Stomach smooth muscle (tissue), 2 donors: ENCODE measurements at regions not wholly inside any gene's neighbourhood (a gene's known extent, or its start where the extent isn't known, plus 50 kb on each side); places are given as distances from the start of the nearest gene placed in this dataset.

Source experiments
- H3K27ac ChIP-seq: one replicate; pipeline ENCODE4 v1.7.0; 2013; ENCODE audit warnings: mild to moderate bottlenecking, low read length, inconsistent platforms
- H3K27me3 ChIP-seq, 2 donors: one replicate each; pipeline ENCODE4 v1.7.0; 2013; ENCODE audit warnings: low read length in 2 of 2; ENCODE audit not compliant: insufficient read depth in 2 of 2, control insufficient read depth in 1 of 2
- H3K36me3 ChIP-seq, 2 donors: one replicate each; pipeline ENCODE4 v1.7.0; 2013; ENCODE audit warnings: low read length in 2 of 2; ENCODE audit not compliant: control insufficient read depth in 2 of 2, insufficient read depth in 2 of 2
- H3K4me1 ChIP-seq: one replicate; pipeline ENCODE4 v1.7.0; 2013; ENCODE audit warnings: low read length; ENCODE audit not compliant: control insufficient read depth, insufficient read depth
- H3K4me3 ChIP-seq, 2 donors: one replicate each; pipeline ENCODE4 v1.7.0; 2013; ENCODE audit warnings: low read length in 2 of 2
- H3K9ac ChIP-seq, 2 donors: one replicate each; pipeline ENCODE4 v1.7.0; 2013; ENCODE audit warnings: low read length in 2 of 2, mild to moderate bottlenecking in 1 of 2
- H3K9me3 ChIP-seq, 2 donors: one replicate each; pipeline ENCODE4 v1.7.0; 2013; ENCODE audit warnings: low read length in 2 of 2; ENCODE audit not compliant: control insufficient read depth in 2 of 2
- donor health status: healthy.
- donor health status: Pancreatic carcinoma.

- no peaks in the 10 kb centered on the region for H3K9me3 ChIP-seq
- no peaks in the 10 kb centered on the region for H3K4me1 ChIP-seq
- H3K27me3 ChIP-seq, result no peaks in the 10 kb centered on the region
- H3K27ac ChIP-seq, result no peak overlapping the region
- no peak overlapping the region for H3K9ac ChIP-seq
- no peaks in the 10 kb centered on the region for H3K36me3 ChIP-seq
- no peak overlapping the region for H3K4me3 ChIP-seq
Observed at GRCh38 chr5:39712316-39713249, 287.8 kb upstream of the DAB2 start.

- no peaks in the 10 kb centered on the region for H3K4me1 ChIP-seq
- no peak overlapping the region for H3K9ac ChIP-seq
- no peak overlapping the region for H3K4me3 ChIP-seq
- no peaks in the 10 kb centered on the region for H3K36me3 ChIP-seq
- no peaks in the 10 kb centered on the region for H3K9me3 ChIP-seq
- H3K27ac ChIP-seq, result no peak overlapping the region
- H3K27me3 ChIP-seq, result no peaks in the 10 kb centered on the region
Observed at GRCh38 chr5:39711821-39712220, 287.0 kb upstream of the DAB2 start.

DNA sequence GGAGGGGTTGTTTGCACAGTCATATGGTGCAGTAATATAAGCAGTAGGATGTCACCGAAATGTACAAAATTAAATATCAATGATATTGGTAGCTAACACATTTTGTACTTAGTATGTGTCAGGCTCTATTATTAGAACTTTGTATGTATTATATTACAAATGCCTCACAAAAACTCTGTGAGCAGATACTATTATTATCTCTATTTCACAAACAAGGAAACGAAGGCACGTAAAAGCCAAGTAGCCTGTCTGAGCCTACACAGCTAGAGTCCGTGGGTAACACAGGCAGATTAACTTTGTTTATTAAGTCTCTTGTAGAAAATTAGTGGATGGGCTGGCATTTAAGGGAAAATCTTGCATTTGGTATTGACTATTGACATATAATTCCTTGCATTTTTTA, 284.3 kb upstream of the DAB2 start:
- H3K27me3 ChIP-seq, result no peaks in the 10 kb centered on the region
- no peak overlapping the region for H3K9ac ChIP-seq

GRCh38 chr5:39702928-39703327, 278.1 kb upstream of the DAB2 start:
- Histone ChIP-seq H3K9ac (no peak overlapping the region), H3K27me3 (no peaks in the 10 kb centered on the region), H3K9me3 (no peaks in the 10 kb centered on the region), H3K36me3 (no peaks in the 10 kb centered on the region), H3K4me3 (no peak overlapping the region), H3K4me1 (no peaks in the 10 kb centered on the region), H3K27ac (no peak overlapping the region)

More for the DNA sequence above, 284.3 kb upstream of the DAB2 start:
- no peak overlapping the region for H3K27ac ChIP-seq
- no peaks in the 10 kb centered on the region for H3K4me1 ChIP-seq
- H3K9me3 ChIP-seq, result no peaks in the 10 kb centered on the region
- H3K4me3 ChIP-seq, result no peak overlapping the region
- no peaks in the 10 kb centered on the region for H3K36me3 ChIP-seq

DNA sequence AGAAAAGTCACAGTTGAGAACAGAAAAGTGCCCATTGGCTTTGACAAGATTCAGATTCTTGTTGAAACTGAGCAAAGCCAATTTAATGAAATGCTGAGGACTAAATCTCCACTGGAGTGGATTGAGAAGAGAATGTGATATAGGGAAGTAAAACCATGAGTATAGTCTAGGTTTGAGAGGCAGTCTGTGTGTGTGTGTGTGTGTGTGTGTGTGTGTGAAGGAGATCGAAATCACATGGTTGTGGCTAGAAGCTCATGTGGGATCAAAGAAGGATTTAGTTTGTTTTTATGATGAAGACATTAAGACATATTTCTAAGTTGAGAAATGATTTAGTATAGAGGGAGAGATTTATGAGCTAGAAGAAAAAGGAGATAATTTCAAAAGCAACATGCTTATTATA, 275.7 kb upstream of the DAB2 start:
- Histone ChIP-seq H3K9me3 (no peaks in the 10 kb centered on the region), H3K4me1 (no peaks in the 10 kb centered on the region), H3K27ac (no peak overlapping the region), H3K9ac (no peak overlapping the region), H3K4me3 (no peak overlapping the region), H3K27me3 (no peaks in the 10 kb centered on the region), H3K36me3 (no peaks in the 10 kb centered on the region)

GRCh38 chr5:39698838-39699560, 274.2 kb upstream of the DAB2 start:
- no peak overlapping the region for H3K27ac ChIP-seq
- H3K9ac ChIP-seq, result no peak overlapping the region
- no peaks in the 10 kb centered on the region for H3K27me3 ChIP-seq
- peaks cover 3% of the 10 kb centered on the region for H3K4me1 ChIP-seq
- H3K9me3 ChIP-seq, result no peaks in the 10 kb centered on the region
- H3K4me3 ChIP-seq, result no peak overlapping the region
- H3K36me3 ChIP-seq, result no peaks in the 10 kb centered on the region

GRCh38 chr5:39697881-39698280, 273.1 kb upstream of the DAB2 start:
- H3K9ac ChIP-seq, result no peak overlapping the region
- H3K27me3 ChIP-seq, result no peaks in the 10 kb centered on the region
- H3K9me3 ChIP-seq, result no peaks in the 10 kb centered on the region
- peaks cover 3% of the 10 kb centered on the region for H3K4me1 ChIP-seq
- no peak overlapping the region for H3K4me3 ChIP-seq
- no peaks in the 10 kb centered on the region for H3K36me3 ChIP-seq
- no peak overlapping the region for H3K27ac ChIP-seq

DNA sequence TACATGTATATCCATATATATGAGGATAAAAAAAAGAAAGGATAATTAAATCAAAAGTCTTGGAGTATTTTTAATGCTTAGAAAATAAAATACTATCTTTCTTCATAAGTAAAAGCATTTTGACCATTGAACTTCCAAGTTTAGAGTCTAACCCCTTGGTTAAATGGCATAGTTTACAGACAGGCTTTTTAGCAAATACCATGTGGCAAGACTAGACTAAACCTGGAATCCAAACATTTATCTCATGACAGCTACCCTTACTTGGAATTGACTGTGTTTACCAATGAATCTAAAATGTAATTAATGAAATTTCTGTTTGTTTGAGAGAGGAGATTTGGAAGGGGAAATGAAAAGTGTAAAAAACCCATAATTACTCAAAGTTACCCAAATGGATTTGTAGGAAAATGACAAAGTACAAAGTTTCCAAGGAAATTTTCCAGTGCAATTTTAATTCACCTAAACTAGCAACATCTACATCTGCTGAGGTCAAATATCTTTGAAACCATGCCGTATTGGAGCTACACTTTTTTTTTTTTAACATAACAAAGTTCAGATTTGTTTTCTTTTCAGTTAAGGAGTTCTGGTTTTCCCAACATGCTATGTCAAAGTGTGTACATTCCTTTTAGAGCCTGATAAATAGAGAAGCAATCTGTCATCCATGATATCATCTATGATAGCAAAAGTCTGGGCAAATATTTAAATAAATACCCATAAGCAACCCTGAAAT, 272.1 kb upstream of the DAB2 start:
- Histone ChIP-seq H3K27ac (no peak overlapping the region), H3K9me3 (no peaks in the 10 kb centered on the region), H3K4me3 (no peak overlapping the region), H3K4me1 (peaks cover 3% of the 10 kb centered on the region), H3K9ac (no peak overlapping the region), H3K27me3 (no peaks in the 10 kb centered on the region), H3K36me3 (no peaks in the 10 kb centered on the region)

DNA sequence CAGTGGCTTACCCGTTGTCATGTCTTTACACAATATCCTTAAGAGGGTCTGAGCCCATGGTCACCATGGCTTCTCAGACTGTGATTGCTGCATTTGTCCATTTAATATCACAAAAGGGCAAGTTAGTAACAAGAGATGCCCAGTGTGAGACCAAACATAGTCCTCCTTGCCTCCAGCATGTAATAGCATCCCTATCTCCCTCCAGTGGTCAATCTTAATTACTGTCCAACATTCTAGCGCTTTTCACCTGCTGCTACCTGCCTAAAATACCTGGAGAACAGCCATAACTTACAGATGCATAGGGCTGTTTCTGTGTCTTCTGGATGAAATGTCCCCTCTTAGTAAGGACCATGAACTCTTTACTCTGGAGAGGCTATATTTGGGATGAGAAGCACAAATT, 267.2 kb upstream of the DAB2 start:
- H3K36me3 ChIP-seq, result no peaks in the 10 kb centered on the region
- H3K9me3 ChIP-seq, result no peaks in the 10 kb centered on the region
- H3K27me3 ChIP-seq, result no peaks in the 10 kb centered on the region
- H3K4me1 ChIP-seq, result peaks cover 3% of the 10 kb centered on the region
- H3K4me3 ChIP-seq, result no peak overlapping the region
- no peak overlapping the region for H3K9ac ChIP-seq
- no peak overlapping the region for H3K27ac ChIP-seq

DNA sequence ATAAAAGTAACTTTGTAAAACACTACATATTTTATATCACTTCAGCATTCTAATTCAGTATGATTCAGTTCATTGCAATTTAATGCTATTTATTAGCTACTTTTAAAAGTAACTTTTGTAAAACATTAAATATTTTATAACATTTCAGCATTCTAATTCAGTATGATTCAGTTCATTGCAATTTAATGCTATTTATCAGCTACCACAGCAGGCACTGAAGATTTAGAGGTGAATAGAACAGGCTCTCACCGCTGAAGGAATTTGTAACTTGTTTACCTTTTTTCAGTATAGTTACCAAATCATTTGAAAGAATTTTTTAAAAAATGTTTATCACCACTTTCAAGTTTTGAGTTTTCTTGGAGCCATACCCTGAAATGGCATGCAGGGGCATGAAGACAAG, 266.4 kb upstream of the DAB2 start:
- no peaks in the 10 kb centered on the region for H3K9me3 ChIP-seq
- no peaks in the 10 kb centered on the region for H3K27me3 ChIP-seq
- no peak overlapping the region for H3K4me3 ChIP-seq
- no peak overlapping the region for H3K27ac ChIP-seq
- H3K9ac ChIP-seq, result no peak overlapping the region
- peaks cover 3% of the 10 kb centered on the region for H3K4me1 ChIP-seq
- no peaks in the 10 kb centered on the region for H3K36me3 ChIP-seq
